Osteoblast (primary cell): ENCODE measurements at regions not wholly inside any gene's neighbourhood (a gene's known extent, or its start where the extent isn't known, plus 50 kb on each side); places are given as distances from the start of the nearest gene placed in this dataset. TPM values are rescaled to one million over a fixed set of nuclear protein-coding genes. Genes with fewer than 3 reads are reported as not detected.

Experiments used
- DNase-seq: peaks from one replicate; pipeline ENCODE4 v3.0.0; 2011; ENCODE audit warnings: low spot score, mixed read lengths; ENCODE audit not compliant: insufficient read length; ENCODE audit errors: missing footprints
- H2AFZ ChIP-seq: 2 replicates; pipeline ENCODE4 v1.6.0; 2011; ENCODE audit warnings: mild to moderate bottlenecking, low read length
- H3K27ac ChIP-seq: 2 replicates; pipeline ENCODE4 v1.5.1; 2011; ENCODE audit warnings: mild to moderate bottlenecking, low read depth, low read length, moderate library complexity
- H3K27me3 ChIP-seq: 2 replicates; pipeline ENCODE4 v1.6.0; 2012; ENCODE audit warnings: mild to moderate bottlenecking, control low read depth, inconsistent platforms, low read length, moderate library complexity; ENCODE audit not compliant: insufficient read depth
- H3K36me3 ChIP-seq: 2 replicates; pipeline ENCODE4 v1.5.1; 2011; ENCODE audit warnings: mild to moderate bottlenecking, low read length, control low read depth, moderate library complexity; ENCODE audit not compliant: insufficient read depth
- H3K4me1 ChIP-seq: 2 replicates; pipeline ENCODE4 v1.5.1; 2011; ENCODE audit warnings: mild to moderate bottlenecking, low read length, control low read depth, moderate library complexity; ENCODE audit not compliant: insufficient read depth
- H3K4me2 ChIP-seq: 2 replicates; pipeline ENCODE4 v1.6.0; 2011; ENCODE audit warnings: mild to moderate bottlenecking, low read length; ENCODE audit not compliant: insufficient read depth
- H3K4me3 ChIP-seq: fragments of 200-600 bp; sonication (generic); 3 replicates; pipeline ENCODE4 v1.5.1; 2012; ENCODE audit warnings: mild to moderate bottlenecking, low read length, inconsistent platforms; ENCODE audit not compliant: insufficient read depth
- H3K79me2 ChIP-seq: 2 replicates; pipeline ENCODE4 v1.6.0; 2012; ENCODE audit warnings: mild to moderate bottlenecking, low read length, control low read depth, inconsistent platforms; ENCODE audit not compliant: insufficient read depth
- H3K9me3 ChIP-seq: 2 replicates; pipeline ENCODE4 v1.5.1; 2011; ENCODE audit warnings: low read depth, low read length, control low read depth
- H4K20me1 ChIP-seq: 2 replicates; pipeline ENCODE4 v1.6.0; 2012; ENCODE audit warnings: mild to moderate bottlenecking, low read length, control low read depth; ENCODE audit not compliant: insufficient read depth
- CTCF ChIP-seq: IDR thresholded peaks from 2 replicates; pipeline ENCODE4 v1.5.1; 2011; ENCODE audit warnings: mild to moderate bottlenecking, low read depth, low read length, moderate library complexity; ENCODE audit errors: extremely low read depth
- small RNA-seq: library from RNA; depleted of rRNA; stranded (forward); fragments of <200 nt; gene quantifications from one replicate; pipeline ENCODE3, GENCODE V24; 2012

GRCh38 chr11:28383456-28383855 is 275.3 kb downstream of the METTL15 start:
- DNase-seq, result no peak
- H3K9me3 ChIP-seq, result peaks cover 3% of the 10 kb centered on the region
- no peaks in the 10 kb centered on the region for H3K27me3 ChIP-seq
- H3K4me2 ChIP-seq, result no peak overlapping the region
- H3K79me2 ChIP-seq, result no peaks in the 10 kb centered on the region
- peaks cover 10% of the 10 kb centered on the region for H3K4me1 ChIP-seq
- no peak overlapping the region for H2AFZ ChIP-seq
- no peaks in the 10 kb centered on the region for H4K20me1 ChIP-seq
- TF ChIP-seq CTCF, result no peak
- H3K4me3 ChIP-seq, result no peak overlapping the region
- peak overlapping the region; percentile 94 for H3K27ac ChIP-seq
- H3K36me3 ChIP-seq, result no peaks in the 10 kb centered on the region

Small RNA genes in the stretch of these regions (small RNA-seq; reads per million reads assigned to genes)
- gene MIR8068 (not detected), gene RN7SL240P (not detected)
